Amniotic stem cell (primary cell): ENCODE measurements at regions not wholly inside any gene's neighbourhood (a gene's known extent, or its start where the extent isn't known, plus 50 kb on each side); places are given as distances from the start of the nearest gene placed in this dataset.
"Not testable (repeated sequence)": the region's sequence is repeated elsewhere in the genome, so short reads cannot be mapped to it uniquely, and the experiment has no call there.

Experiments
- DNase-seq: peaks from one replicate; lab custom pipeline; 2025; lab: John Stamatoyannopoulos, UW

DNA sequence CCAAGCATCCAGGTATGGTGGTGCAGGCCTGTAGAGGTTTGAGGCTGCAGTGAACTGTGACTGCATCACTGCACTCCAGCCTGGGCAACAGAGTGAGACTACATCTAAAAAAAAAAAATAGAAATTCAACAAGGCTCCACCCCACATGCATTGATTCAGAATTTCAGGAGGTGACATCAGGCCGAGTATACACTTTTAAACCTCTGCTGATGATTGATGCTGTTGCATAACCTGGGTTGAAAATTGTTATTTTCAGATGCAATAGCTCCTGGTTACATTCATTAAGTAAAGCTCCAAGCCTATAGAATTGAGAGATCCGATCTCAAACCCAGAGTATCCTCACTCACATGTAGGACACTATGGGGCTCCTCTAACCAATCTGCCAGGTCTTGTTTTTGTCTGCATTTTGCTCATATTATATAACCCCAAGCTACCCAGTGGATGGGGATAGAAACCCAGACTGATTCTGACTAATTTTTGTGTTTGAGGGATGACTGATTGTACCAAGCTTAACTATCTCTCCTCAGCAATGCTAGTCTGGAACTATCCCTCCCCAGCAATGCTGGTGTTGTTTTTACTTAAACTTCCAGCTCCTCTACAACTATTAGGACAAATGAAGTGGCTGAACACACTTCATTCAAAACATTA is 123.5 kb upstream of the PREP start:
- DNase-seq, result no peak

- DNase-seq, result no peak
Measured at GRCh38 chr6:105522626-105523322, 119.9 kb upstream of the PREP start.

- no peak for DNase-seq
Measured at GRCh38 chr6:105519954-105520353, 117.1 kb upstream of the PREP start.

DNA sequence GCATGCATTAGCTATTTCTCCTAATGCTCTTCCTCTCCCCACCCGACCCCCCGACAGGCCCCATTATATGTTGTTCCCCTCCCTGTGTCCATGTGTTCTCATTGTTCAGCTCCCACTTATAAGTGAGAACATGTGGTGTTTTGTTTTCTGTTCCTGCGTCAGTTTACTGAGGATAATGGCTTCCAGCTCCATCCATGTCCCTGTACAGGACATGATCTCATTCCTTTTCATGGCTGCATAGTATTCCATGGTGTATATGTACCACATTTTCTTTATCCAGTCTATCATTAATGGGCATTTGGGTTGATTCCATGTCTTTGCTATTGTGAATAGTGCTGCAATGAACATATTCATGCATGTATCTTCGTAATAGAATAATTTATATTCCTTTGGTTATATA is 116.1 kb upstream of the PREP start:
- not testable (repeated sequence) for DNase-seq

GRCh38 chr6:105515054-105515453 is 112.2 kb upstream of the PREP start:
- DNase-seq, result no peak

GRCh38 chr6:105514306-105514705 is 111.4 kb upstream of the PREP start:
- DNase-seq, result no peak

DNA sequence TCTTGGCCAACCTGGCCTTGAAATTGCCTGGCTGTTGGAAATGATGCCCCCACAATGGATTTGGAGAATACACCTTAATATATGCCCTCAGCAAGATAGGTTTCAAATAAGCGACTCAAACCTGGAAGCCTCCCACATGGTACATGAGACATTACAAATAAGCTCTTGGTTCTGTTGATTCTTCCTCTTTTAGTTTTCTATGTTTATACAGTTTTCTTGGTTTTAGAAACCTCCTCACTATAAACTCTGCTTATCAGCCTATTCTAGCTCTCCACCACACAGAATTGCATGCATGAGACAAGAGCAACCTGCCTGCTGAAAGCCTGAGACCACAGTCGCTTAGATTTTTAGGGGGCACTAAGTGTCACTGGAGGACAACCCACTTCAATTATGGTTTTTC is 108.8 kb upstream of the PREP start:
- DNase-seq, result no peak

- no peak for DNase-seq
Measured at GRCh38 chr6:105510746-105511145, 107.9 kb upstream of the PREP start.

- DNase-seq, result no peak
Measured at GRCh38 chr6:105509506-105510331, 106.8 kb upstream of the PREP start.

DNA sequence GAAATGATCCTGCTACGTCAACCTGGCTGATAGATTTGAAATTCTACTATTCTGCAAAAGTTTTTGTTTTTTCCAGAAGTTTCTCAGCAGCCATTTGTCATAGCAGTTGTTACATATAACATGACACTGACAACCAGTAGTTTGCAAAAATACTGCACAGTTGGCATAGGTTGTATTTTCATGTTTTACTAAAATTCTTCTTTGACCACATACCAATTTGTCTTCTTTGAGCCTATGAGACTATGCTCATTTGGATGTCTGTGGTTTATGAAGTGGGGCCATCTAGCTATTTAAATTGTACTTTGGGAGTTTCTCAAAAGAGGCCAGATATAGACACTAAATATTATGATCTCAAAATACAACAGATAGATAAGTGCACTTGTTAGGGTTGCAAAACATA is 104.9 kb upstream of the PREP start:
- DNase-seq, result no peak

- no peak for DNase-seq
Measured at GRCh38 chr6:105504706-105505105, 101.8 kb upstream of the PREP start.

GRCh38 chr6:105503641-105504040 is 100.8 kb upstream of the PREP start:
- no peak for DNase-seq

GRCh38 chr6:105501826-105502344 is 99.0 kb upstream of the PREP start:
- no peak for DNase-seq

GRCh38 chr6:105501246-105501645 is 98.4 kb upstream of the PREP start:
- DNase-seq, result no peak

DNA sequence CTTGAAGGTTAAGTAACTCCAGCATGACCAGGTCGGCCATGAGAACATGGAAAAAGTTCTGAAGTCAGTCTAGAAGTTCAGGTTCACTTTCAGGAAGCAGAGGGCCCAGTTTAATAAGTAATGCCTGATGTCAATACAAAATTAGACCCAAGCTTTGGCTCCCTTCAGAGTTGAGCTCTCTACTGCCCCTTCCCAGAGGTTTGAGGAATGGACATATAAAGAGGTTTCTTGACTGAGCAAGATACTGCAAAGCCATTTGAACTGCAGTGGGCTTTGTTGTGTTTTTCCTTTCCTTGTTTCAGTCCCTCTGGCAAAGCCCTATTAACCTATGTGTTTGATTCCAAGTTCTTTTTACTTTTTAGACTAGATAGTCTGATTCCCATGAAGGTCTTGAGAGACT is 97.8 kb upstream of the PREP start:
- DNase-seq, result no peak

GRCh38 chr6:105499931-105500330 is 97.0 kb upstream of the PREP start:
- DNase-seq, result no peak

GRCh38 chr6:105499136-105499870 is 96.4 kb upstream of the PREP start:
- DNase-seq, result no peak

DNA sequence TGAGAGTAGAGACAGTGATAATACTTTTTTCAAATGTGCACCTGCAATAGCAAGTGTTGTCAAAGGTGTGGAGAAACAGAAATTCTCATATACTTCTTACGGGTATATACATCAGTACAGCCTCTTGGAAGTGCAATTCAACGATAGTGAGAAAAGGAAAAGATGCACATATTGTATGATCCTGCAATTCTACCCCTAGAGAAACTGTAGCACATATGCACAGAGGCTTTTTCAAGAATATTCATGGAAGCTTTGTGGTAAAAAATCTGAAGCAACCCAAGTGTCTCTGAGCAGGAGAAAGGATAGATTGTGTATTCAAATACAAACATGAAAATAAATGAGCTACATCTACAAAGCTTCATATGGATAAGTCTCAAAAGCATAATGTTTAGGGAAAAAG is 94.7 kb upstream of the PREP start:
- DNase-seq, result no peak

- DNase-seq, result no peak
Measured at GRCh38 chr6:105495515-105495914, 92.6 kb upstream of the PREP start.

GRCh38 chr6:105494688-105495087 is 91.8 kb upstream of the PREP start:
- DNase-seq, result no peak

DNA sequence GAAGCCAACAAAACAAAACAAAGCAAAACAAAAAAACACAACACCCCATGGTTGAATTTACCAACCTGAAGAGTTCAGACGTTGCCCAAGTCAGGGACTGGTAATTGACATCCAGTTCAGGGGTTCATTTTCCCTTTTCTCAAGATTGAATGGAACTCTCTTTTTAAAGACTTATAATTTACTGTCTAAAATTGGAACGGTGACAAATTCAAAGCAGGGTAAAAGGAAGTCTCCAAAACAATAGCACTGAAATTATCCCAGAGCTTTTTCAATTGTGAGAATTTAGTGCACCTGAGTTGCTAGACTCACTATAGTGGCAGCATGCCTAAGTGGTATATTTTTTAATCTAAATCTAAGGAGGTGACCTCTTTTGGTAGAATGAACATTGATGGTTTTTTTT is 90.9 kb upstream of the PREP start:
- no peak for DNase-seq
